Activated T-cell treated with anti-CD3 and anti-CD28 coated beads, Interleukin-2, amount 50 U/mL, for 4 hours (primary cell): ENCODE measurements at regions not wholly inside any gene's neighbourhood (a gene's known extent, or its start where the extent isn't known, plus 50 kb on each side); places are given as distances from the start of the nearest gene placed in this dataset.

Source experiments
- ATAC-seq, 2 donors: fragments of 200-7000 bp; cut with Tn5 transposase; one replicate each; pipeline ENCODE4 v1.10.0; 2021
- DNase-seq: peaks from one replicate; pipeline ENCODE4 v3.0.0-alpha.2; 2020
- H3K27me3 Mint-ChIP-seq: one replicate; pipeline ENCODE4 v1.8.0; 2021; ENCODE audit warnings: low read depth, mixed read lengths
- H3K36me3 Mint-ChIP-seq: one replicate; pipeline ENCODE4 v1.8.0; 2022; ENCODE audit warnings: mixed read lengths; ENCODE audit not compliant: insufficient read depth
- H3K4me1 Mint-ChIP-seq: one replicate; pipeline ENCODE4 v1.8.0; 2021; ENCODE audit warnings: low read depth, mixed read lengths
- H3K4me3 Mint-ChIP-seq: one replicate; pipeline ENCODE4 v1.8.0; 2021; ENCODE audit warnings: mild to moderate bottlenecking, moderate library complexity, mixed read lengths
- H3K9me3 Mint-ChIP-seq: one replicate; pipeline ENCODE4 v1.8.0; 2021; ENCODE audit warnings: mixed read lengths

- no peaks in the 10 kb centered on the region for H3K27me3 Mint-ChIP-seq
- DNase-seq (no peak), ATAC-seq (no peak)
- no peak overlapping the region for H3K4me3 Mint-ChIP-seq
- H3K4me1 Mint-ChIP-seq, result no peaks in the 10 kb centered on the region
- H3K9me3 Mint-ChIP-seq, result peaks cover 4% of the 10 kb centered on the region
- no peaks in the 10 kb centered on the region for H3K36me3 Mint-ChIP-seq
These were observed 554.3 kb downstream of the TYW1 start for GRCh38 chr7:67550801-67551436.

GRCh38 chr7:67552738-67553137 is 556.1 kb downstream of the TYW1 start:
- H3K9me3 Mint-ChIP-seq, result peaks cover 4% of the 10 kb centered on the region
- no peaks in the 10 kb centered on the region for H3K4me1 Mint-ChIP-seq
- ATAC-seq, result no peak
- no peaks in the 10 kb centered on the region for H3K27me3 Mint-ChIP-seq
- DNase-seq, result no peak
- no peaks in the 10 kb centered on the region for H3K36me3 Mint-ChIP-seq
- H3K4me3 Mint-ChIP-seq, result no peak overlapping the region

- H3K4me3 Mint-ChIP-seq, result no peak overlapping the region
- no peak for DNase-seq
- no peak for ATAC-seq
- H3K27me3 Mint-ChIP-seq, result no peaks in the 10 kb centered on the region
- H3K36me3 Mint-ChIP-seq, result no peaks in the 10 kb centered on the region
- H3K9me3 Mint-ChIP-seq, result peaks cover 2% of the 10 kb centered on the region
- no peaks in the 10 kb centered on the region for H3K4me1 Mint-ChIP-seq
These were observed 556.7 kb downstream of the TYW1 start for GRCh38 chr7:67553378-67553777.

GRCh38 chr7:67554986-67555385 is 558.4 kb downstream of the TYW1 start:
- H3K4me3 Mint-ChIP-seq, result no peak overlapping the region
- H3K4me1 Mint-ChIP-seq, result no peaks in the 10 kb centered on the region
- ATAC-seq (no peak), DNase-seq (no peak)
- H3K27me3 Mint-ChIP-seq, result no peaks in the 10 kb centered on the region
- no peaks in the 10 kb centered on the region for H3K36me3 Mint-ChIP-seq
- no peaks in the 10 kb centered on the region for H3K9me3 Mint-ChIP-seq

- Mint-ChIP-seq H3K4me3 (no peak overlapping the region), H3K9me3 (peaks cover 6% of the 10 kb centered on the region), H3K36me3 (no peaks in the 10 kb centered on the region), H3K4me1 (no peaks in the 10 kb centered on the region), H3K27me3 (no peaks in the 10 kb centered on the region)
- DNase-seq, result no peak
- no peak for ATAC-seq
These were observed 568.3 kb downstream of the TYW1 start for GRCh38 chr7:67564959-67565358.

- no peak for ATAC-seq
These were observed 569.5 kb downstream of the TYW1 start for GRCh38 chr7:67566101-67566500.

GRCh38 chr7:67571026-67571545 is 574.5 kb downstream of the TYW1 start:
- Mint-ChIP-seq H3K4me3 (no peak overlapping the region), H3K9me3 (peaks cover 9% of the 10 kb centered on the region), H3K27me3 (no peaks in the 10 kb centered on the region), H3K4me1 (no peaks in the 10 kb centered on the region), H3K36me3 (no peaks in the 10 kb centered on the region)
- no peak for ATAC-seq
- no peak for DNase-seq

More at GRCh38 chr7:67566101-67566500, 569.5 kb downstream of the TYW1 start:
- Mint-ChIP-seq H3K9me3 (peaks cover 15% of the 10 kb centered on the region), H3K36me3 (no peaks in the 10 kb centered on the region), H3K4me1 (no peaks in the 10 kb centered on the region), H3K4me3 (no peak overlapping the region), H3K27me3 (no peaks in the 10 kb centered on the region)
- no peak for DNase-seq

- ATAC-seq, result no peak
- Mint-ChIP-seq H3K4me1 (no peaks in the 10 kb centered on the region), H3K36me3 (no peaks in the 10 kb centered on the region), H3K4me3 (no peak overlapping the region), H3K27me3 (no peaks in the 10 kb centered on the region), H3K9me3 (peaks cover 9% of the 10 kb centered on the region)
- no peak for DNase-seq
These were observed 577.0 kb downstream of the TYW1 start for GRCh38 chr7:67573639-67574038.

- H3K4me3 Mint-ChIP-seq, result no peak overlapping the region
- peaks cover 1% of the 10 kb centered on the region for H3K36me3 Mint-ChIP-seq
- ATAC-seq, result no peak
- DNase-seq, result no peak
- no peaks in the 10 kb centered on the region for H3K27me3 Mint-ChIP-seq
- H3K9me3 Mint-ChIP-seq, result peaks cover 27% of the 10 kb centered on the region
- H3K4me1 Mint-ChIP-seq, result no peaks in the 10 kb centered on the region
These were observed 592.0 kb downstream of the TYW1 start for GRCh38 chr7:67588631-67589030.

- DNase-seq, result no peak
- no peaks in the 10 kb centered on the region for H3K27me3 Mint-ChIP-seq
- H3K4me1 Mint-ChIP-seq, result no peaks in the 10 kb centered on the region
- H3K4me3 Mint-ChIP-seq, result no peak overlapping the region
- ATAC-seq, result no peak
- peaks cover 1% of the 10 kb centered on the region for H3K36me3 Mint-ChIP-seq
- peaks cover 23% of the 10 kb centered on the region for H3K9me3 Mint-ChIP-seq
These were observed 592.5 kb downstream of the TYW1 start for GRCh38 chr7:67589183-67589582.

- Mint-ChIP-seq H3K27me3 (no peaks in the 10 kb centered on the region), H3K9me3 (peaks cover 19% of the 10 kb centered on the region), H3K4me3 (no peak overlapping the region), H3K36me3 (peaks cover 1% of the 10 kb centered on the region), H3K4me1 (no peaks in the 10 kb centered on the region)
- DNase-seq, result no peak
- ATAC-seq, result no peak
These were observed 594.0 kb downstream of the TYW1 start for GRCh38 chr7:67590649-67591048.

GRCh38 chr7:67593794-67594193 is 597.2 kb downstream of the TYW1 start:
- DNase-seq, result no peak
- Mint-ChIP-seq H3K36me3 (peaks cover 1% of the 10 kb centered on the region), H3K4me1 (no peaks in the 10 kb centered on the region), H3K27me3 (no peaks in the 10 kb centered on the region), H3K4me3 (no peak overlapping the region), H3K9me3 (peaks cover 10% of the 10 kb centered on the region)
- no peak for ATAC-seq

- DNase-seq (no peak), ATAC-seq (no peak)
- Mint-ChIP-seq H3K9me3 (peaks cover 16% of the 10 kb centered on the region), H3K4me3 (no peak overlapping the region), H3K4me1 (no peaks in the 10 kb centered on the region), H3K27me3 (no peaks in the 10 kb centered on the region), H3K36me3 (peaks cover under 1% of the 10 kb centered on the region)
These were observed 599.0 kb downstream of the TYW1 start for GRCh38 chr7:67595431-67596180.

- no peak overlapping the region for H3K4me3 Mint-ChIP-seq
- no peaks in the 10 kb centered on the region for H3K27me3 Mint-ChIP-seq
- no peak for DNase-seq
- peaks cover 10% of the 10 kb centered on the region for H3K9me3 Mint-ChIP-seq
- ATAC-seq, result no peak
- H3K4me1 Mint-ChIP-seq, result no peaks in the 10 kb centered on the region
- H3K36me3 Mint-ChIP-seq, result no peaks in the 10 kb centered on the region
These were observed 600.5 kb downstream of the TYW1 start for GRCh38 chr7:67597161-67597560.

- H3K4me1 Mint-ChIP-seq, result no peaks in the 10 kb centered on the region
- no peaks in the 10 kb centered on the region for H3K36me3 Mint-ChIP-seq
- peaks cover 15% of the 10 kb centered on the region for H3K9me3 Mint-ChIP-seq
- DNase-seq, result no peak
- H3K4me3 Mint-ChIP-seq, result no peak overlapping the region
- ATAC-seq, result no peak
- H3K27me3 Mint-ChIP-seq, result no peaks in the 10 kb centered on the region
These were observed 601.8 kb downstream of the TYW1 start for GRCh38 chr7:67598469-67598868.
